IPS-NIHi7 (cell line): ENCODE measurements at regions not wholly inside any gene's neighbourhood (a gene's known extent, or its start where the extent isn't known, plus 50 kb on each side); places are given as distances from the start of the nearest gene placed in this dataset.

Experiments
- DNase-seq: peaks from one replicate; pipeline ENCODE4 v3.0.0; 2012; ENCODE audit warnings: mixed read lengths; ENCODE audit errors: extremely low spot score

- DNase-seq, result no peak
Measured at GRCh38 chr9:79889369-79889768, 317.6 kb downstream of the TLE4 start.

- no peak for DNase-seq
Measured at GRCh38 chr9:79885093-79885857, 313.5 kb downstream of the TLE4 start.

GRCh38 chr9:79884546-79884945 lies 312.8 kb downstream of the TLE4 start:
- DNase-seq, result no peak

- no peak for DNase-seq
Measured at GRCh38 chr9:79883073-79883645, 311.4 kb downstream of the TLE4 start.

GRCh38 chr9:79880626-79881025 lies 308.9 kb downstream of the TLE4 start:
- DNase-seq, result no peak

GRCh38 chr9:79877943-79878602 lies 306.3 kb downstream of the TLE4 start:
- no peak for DNase-seq

- DNase-seq, result no peak
Measured at GRCh38 chr9:79868567-79869189, 296.9 kb downstream of the TLE4 start.

- DNase-seq, result no peak
Measured at GRCh38 chr9:79862921-79863890, 291.4 kb downstream of the TLE4 start.

GRCh38 chr9:79858508-79858907 lies 286.7 kb downstream of the TLE4 start:
- no peak for DNase-seq

- DNase-seq, result no peak
Measured at GRCh38 chr9:79857188-79857587, 285.4 kb downstream of the TLE4 start.

GRCh38 chr9:79847074-79847473 lies 275.3 kb downstream of the TLE4 start:
- DNase-seq, result no peak

- DNase-seq, result no peak
Measured at GRCh38 chr9:79829566-79830302, 258.0 kb downstream of the TLE4 start.

- DNase-seq, result no peak
Measured at GRCh38 chr9:79824265-79824664, 252.5 kb downstream of the TLE4 start.

- no peak for DNase-seq
Measured at GRCh38 chr9:79817438-79818004, 245.8 kb downstream of the TLE4 start.

GRCh38 chr9:79813258-79813638 lies 241.5 kb downstream of the TLE4 start:
- no peak for DNase-seq

- no peak for DNase-seq
Measured at GRCh38 chr9:79812507-79813257, 240.9 kb downstream of the TLE4 start.

- no peak for DNase-seq
Measured at GRCh38 chr9:79812099-79812498, 240.3 kb downstream of the TLE4 start.

- DNase-seq, result no peak
Measured at GRCh38 chr9:79809931-79810330, 238.2 kb downstream of the TLE4 start.

- no peak for DNase-seq
Measured at GRCh38 chr9:79809316-79809876, 237.6 kb downstream of the TLE4 start.
